ENCODE measurements at regions not wholly inside any gene's neighbourhood (a gene's known extent, or its start where the extent isn't known, plus 50 kb on each side); places are given as distances from the start of the nearest gene placed in this dataset.

DNA sequence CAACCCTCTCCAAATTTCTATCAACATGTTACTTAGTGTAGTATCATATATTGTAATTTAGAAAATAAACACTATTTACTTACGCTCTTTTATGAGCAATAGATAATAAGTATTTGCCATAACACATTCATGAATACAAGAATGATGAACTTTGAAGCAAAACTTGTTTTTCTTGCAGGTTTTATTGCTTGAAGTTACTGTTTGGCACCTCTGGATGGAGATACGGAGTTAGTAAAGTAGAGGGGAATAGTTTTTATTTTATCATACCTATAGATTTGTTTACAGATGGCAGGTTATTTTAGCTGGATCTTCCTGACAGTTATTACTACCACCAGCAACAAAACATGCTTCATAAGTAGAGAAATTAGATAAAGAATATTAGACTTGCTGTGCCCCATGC lies 274.2 kb upstream of the LRRTM4 start:
- TF ChIP-seq, protein P1, sequence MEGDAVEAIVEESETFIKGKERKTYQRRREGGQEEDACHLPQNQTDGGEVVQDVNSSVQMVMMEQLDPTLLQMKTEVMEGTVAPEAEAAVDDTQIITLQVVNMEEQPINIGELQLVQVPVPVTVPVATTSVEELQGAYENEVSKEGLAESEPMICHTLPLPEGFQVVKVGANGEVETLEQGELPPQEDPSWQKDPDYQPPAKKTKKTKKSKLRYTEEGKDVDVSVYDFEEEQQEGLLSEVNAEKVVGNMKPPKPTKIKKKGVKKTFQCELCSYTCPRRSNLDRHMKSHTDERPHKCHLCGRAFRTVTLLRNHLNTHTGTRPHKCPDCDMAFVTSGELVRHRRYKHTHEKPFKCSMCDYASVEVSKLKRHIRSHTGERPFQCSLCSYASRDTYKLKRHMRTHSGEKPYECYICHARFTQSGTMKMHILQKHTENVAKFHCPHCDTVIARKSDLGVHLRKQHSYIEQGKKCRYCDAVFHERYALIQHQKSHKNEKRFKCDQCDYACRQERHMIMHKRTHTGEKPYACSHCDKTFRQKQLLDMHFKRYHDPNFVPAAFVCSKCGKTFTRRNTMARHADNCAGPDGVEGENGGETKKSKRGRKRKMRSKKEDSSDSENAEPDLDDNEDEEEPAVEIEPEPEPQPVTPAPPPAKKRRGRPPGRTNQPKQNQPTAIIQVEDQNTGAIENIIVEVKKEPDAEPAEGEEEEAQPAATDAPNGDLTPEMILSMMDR (IDR thresholded peaks at IDR 0.05), result no peak
- TF ChIP-seq POLR2AphosphoS5 (IDR thresholded peaks at IDR 0.05; ENCODE audit: insufficient read depth in 1 of 2, low read depth in 1 of 2) (no peak), POLR2A (IDR thresholded peaks at IDR 0.05) (no peak)

Data from vagina (tissue), 2 donors.